A549 (cell line): ENCODE measurements at regions not wholly inside any gene's neighbourhood (a gene's known extent, or its start where the extent isn't known, plus 50 kb on each side); places are given as distances from the start of the nearest gene placed in this dataset.

Experiments
- NR3C1 ChIP-seq: fragments of >200 bp; sonication (Bioruptor Twin); formaldehyde crosslinking; IDR thresholded peaks from 3 replicates; pipeline ENCODE4 v1.6.1; 2017
- POLR2A ChIP-seq: IDR thresholded peaks from 2 replicates; pipeline ENCODE4 v1.6.1; 2012; ENCODE audit warnings: mild to moderate bottlenecking, low read length
- RCOR1 ChIP-seq: fragments of 150-350 bp; IDR thresholded peaks from 2 replicates; pipeline ENCODE4 v1.6.1; 2014; ENCODE audit warnings: antibody characterized with exemption, low read length, low read depth
- RFX5 ChIP-seq: fragments of 450-650 bp; IDR thresholded peaks from 2 replicates; pipeline ENCODE4 v1.7.1; 2014; ENCODE audit warnings: antibody characterized with exemption, mild to moderate bottlenecking, moderate library complexity
- TF ChIP-seq, protein P1 (sequence below): fragments of >200 bp; sonication (Bioruptor Twin); formaldehyde crosslinking; IDR thresholded peaks from 3 replicates; pipeline ENCODE4 v1.5.1; 2016
- TF ChIP-seq, protein P2 (sequence below): IDR thresholded peaks from 2 replicates; pipeline ENCODE4 v1.6.1; 2012

- TF ChIP-seq, protein P1, sequence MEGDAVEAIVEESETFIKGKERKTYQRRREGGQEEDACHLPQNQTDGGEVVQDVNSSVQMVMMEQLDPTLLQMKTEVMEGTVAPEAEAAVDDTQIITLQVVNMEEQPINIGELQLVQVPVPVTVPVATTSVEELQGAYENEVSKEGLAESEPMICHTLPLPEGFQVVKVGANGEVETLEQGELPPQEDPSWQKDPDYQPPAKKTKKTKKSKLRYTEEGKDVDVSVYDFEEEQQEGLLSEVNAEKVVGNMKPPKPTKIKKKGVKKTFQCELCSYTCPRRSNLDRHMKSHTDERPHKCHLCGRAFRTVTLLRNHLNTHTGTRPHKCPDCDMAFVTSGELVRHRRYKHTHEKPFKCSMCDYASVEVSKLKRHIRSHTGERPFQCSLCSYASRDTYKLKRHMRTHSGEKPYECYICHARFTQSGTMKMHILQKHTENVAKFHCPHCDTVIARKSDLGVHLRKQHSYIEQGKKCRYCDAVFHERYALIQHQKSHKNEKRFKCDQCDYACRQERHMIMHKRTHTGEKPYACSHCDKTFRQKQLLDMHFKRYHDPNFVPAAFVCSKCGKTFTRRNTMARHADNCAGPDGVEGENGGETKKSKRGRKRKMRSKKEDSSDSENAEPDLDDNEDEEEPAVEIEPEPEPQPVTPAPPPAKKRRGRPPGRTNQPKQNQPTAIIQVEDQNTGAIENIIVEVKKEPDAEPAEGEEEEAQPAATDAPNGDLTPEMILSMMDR, result no peak
- no peak for TF ChIP-seq POLR2A
- TF ChIP-seq, protein P2, sequence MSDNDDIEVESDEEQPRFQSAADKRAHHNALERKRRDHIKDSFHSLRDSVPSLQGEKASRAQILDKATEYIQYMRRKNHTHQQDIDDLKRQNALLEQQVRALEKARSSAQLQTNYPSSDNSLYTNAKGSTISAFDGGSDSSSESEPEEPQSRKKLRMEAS, result no peak
- TF ChIP-seq RCOR1, result no peak
- no peak for TF ChIP-seq RFX5
- TF ChIP-seq NR3C1, result no peak
Measured at GRCh38 chr2:38192046-38192445, 116.1 kb upstream of the CYP1B1 start.
